ENCODE measurements at regions not wholly inside any gene's neighbourhood (a gene's known extent, or its start where the extent isn't known, plus 50 kb on each side); places are given as distances from the start of the nearest gene placed in this dataset.

GRCh38 chr9:7710686-7711085, 88.9 kb downstream of the DMAC1 start:
- no peaks in the 10 kb centered on the region for H3K36me3 ChIP-seq (ENCODE audit: insufficient read depth, low read length)
- H3K9me2 ChIP-seq (ENCODE audit: insufficient read depth, low read length) = no peaks in the 10 kb centered on the region
- H3K4me2 ChIP-seq (ENCODE audit: low read length) = no peak overlapping the region
- no peaks in the 10 kb centered on the region for H4K20me1 ChIP-seq (ENCODE audit: insufficient read depth, low read length)
- H3K27ac ChIP-seq (ENCODE audit: low read depth, low read length, poor library complexity, severe bottlenecking) = no peak overlapping the region
- DNase-seq (ENCODE audit: low spot score) = no peak
- CTCF ChIA-PET (ENCODE audit: unreplicated experiment) = no interaction called here
- H3K9me3 ChIP-seq (ENCODE audit: low read length) = no peaks in the 10 kb centered on the region
- no peak overlapping the region for H3K4me3 ChIP-seq (ENCODE audit: low read depth, low read length, poor library complexity, severe bottlenecking)
- TF ChIP-seq CTCF (conservative IDR thresholded peaks at IDR 0.05; ENCODE audit: low read length) = no peak
- no peak for TF ChIP-seq EZH2phosphoT487 (IDR thresholded peaks at IDR 0.05; ENCODE audit: borderline replicate concordance, low read depth, low read length)
- H2AFZ ChIP-seq (ENCODE audit: low read length) = no peak overlapping the region
- POLR2A ChIA-PET = no interaction called here
- no TSS peak for BruUV-seq (replicated peaks)
- no peaks in the 10 kb centered on the region for H3K79me2 ChIP-seq (ENCODE audit: insufficient read depth, low read depth, low read length)
- intact Hi-C loops (cut with micrococcal nuclease; ENCODE audit: unreplicated experiment) = no loop called here
- H3K4me1 ChIP-seq (ENCODE audit: insufficient read depth, low read length, poor library complexity, severe bottlenecking) = no peaks in the 10 kb centered on the region

GRCh38 chr9:7707934-7708333, 91.6 kb downstream of the DMAC1 start:
- no peak overlapping the region for H3K4me2 ChIP-seq (ENCODE audit: low read length)
- no peak overlapping the region for H2AFZ ChIP-seq (ENCODE audit: low read length)
- H3K9me3 ChIP-seq (ENCODE audit: low read length) = no peaks in the 10 kb centered on the region
- H3K79me2 ChIP-seq (ENCODE audit: insufficient read depth, low read depth, low read length) = no peaks in the 10 kb centered on the region
- H3K4me3 ChIP-seq (ENCODE audit: low read depth, low read length, poor library complexity, severe bottlenecking) = no peak overlapping the region
- H3K4me1 ChIP-seq (ENCODE audit: insufficient read depth, low read length, poor library complexity, severe bottlenecking) = no peaks in the 10 kb centered on the region
- POLR2A ChIA-PET = no interaction called here
- CTCF ChIA-PET (ENCODE audit: unreplicated experiment) = no interaction called here
- no peaks in the 10 kb centered on the region for H3K9me2 ChIP-seq (ENCODE audit: insufficient read depth, low read length)
- no peak for TF ChIP-seq CTCF (conservative IDR thresholded peaks at IDR 0.05; ENCODE audit: low read length)
- no peak overlapping the region for H3K27ac ChIP-seq (ENCODE audit: low read depth, low read length, poor library complexity, severe bottlenecking)
- BruUV-seq (replicated peaks) = no TSS peak
- H3K36me3 ChIP-seq (ENCODE audit: insufficient read depth, low read length) = no peaks in the 10 kb centered on the region
- no peaks in the 10 kb centered on the region for H4K20me1 ChIP-seq (ENCODE audit: insufficient read depth, low read length)
- no peak for DNase-seq (ENCODE audit: low spot score)
- intact Hi-C loops (cut with micrococcal nuclease; ENCODE audit: unreplicated experiment) = no loop called here

- Histone ChIP-seq H3K79me2 (ENCODE audit: insufficient read depth, low read depth, low read length) (no peaks in the 10 kb centered on the region), H3K4me3 (ENCODE audit: low read depth, low read length, poor library complexity, severe bottlenecking) (no peak overlapping the region), H3K27ac (ENCODE audit: low read depth, low read length, poor library complexity, severe bottlenecking) (no peak overlapping the region), H3K4me2 (ENCODE audit: low read length) (no peak overlapping the region), H2AFZ (ENCODE audit: low read length) (no peak overlapping the region), H4K20me1 (ENCODE audit: insufficient read depth, low read length) (no peaks in the 10 kb centered on the region), H3K36me3 (ENCODE audit: insufficient read depth, low read length) (no peaks in the 10 kb centered on the region), H3K9me2 (ENCODE audit: insufficient read depth, low read length) (no peaks in the 10 kb centered on the region), H3K4me1 (ENCODE audit: insufficient read depth, low read length, poor library complexity, severe bottlenecking) (no peaks in the 10 kb centered on the region), H3K9me3 (ENCODE audit: low read length) (no peaks in the 10 kb centered on the region)
- ChIA-PET POLR2A (no interaction called here), CTCF (ENCODE audit: unreplicated experiment) (no interaction called here)
- DNase-seq (ENCODE audit: low spot score) = no peak
- no TSS peak for BruUV-seq (replicated peaks)
- intact Hi-C loops (cut with micrococcal nuclease; ENCODE audit: unreplicated experiment) = no loop called here
- TF ChIP-seq EZH2phosphoT487 (IDR thresholded peaks at IDR 0.05; ENCODE audit: borderline replicate concordance, low read depth, low read length) (no peak), CTCF (conservative IDR thresholded peaks at IDR 0.05; ENCODE audit: low read length) (no peak)
Measured at GRCh38 chr9:7704543-7704942, 95.0 kb downstream of the DMAC1 start.
